DND-41 (cell line): ENCODE measurements at regions not wholly inside any gene's neighbourhood (a gene's known extent, or its start where the extent isn't known, plus 50 kb on each side); places are given as distances from the start of the nearest gene placed in this dataset.

Source experiments
- EZH2 ChIP-seq: IDR thresholded peaks from 3 replicates; pipeline ENCODE4 v1.6.1; 2012; ENCODE audit warnings: borderline replicate concordance, low read depth, mild to moderate bottlenecking, moderate library complexity, low read length, inconsistent platforms; ENCODE audit not compliant: severe bottlenecking
- TF ChIP-seq, protein P1 (sequence below): IDR thresholded peaks from 2 replicates; pipeline ENCODE4 v1.5.1; 2012; ENCODE audit warnings: borderline replicate concordance, low read length, moderate library complexity, mild to moderate bottlenecking; ENCODE audit not compliant: poor library complexity, severe bottlenecking; ENCODE audit errors: extremely low read depth

DNA sequence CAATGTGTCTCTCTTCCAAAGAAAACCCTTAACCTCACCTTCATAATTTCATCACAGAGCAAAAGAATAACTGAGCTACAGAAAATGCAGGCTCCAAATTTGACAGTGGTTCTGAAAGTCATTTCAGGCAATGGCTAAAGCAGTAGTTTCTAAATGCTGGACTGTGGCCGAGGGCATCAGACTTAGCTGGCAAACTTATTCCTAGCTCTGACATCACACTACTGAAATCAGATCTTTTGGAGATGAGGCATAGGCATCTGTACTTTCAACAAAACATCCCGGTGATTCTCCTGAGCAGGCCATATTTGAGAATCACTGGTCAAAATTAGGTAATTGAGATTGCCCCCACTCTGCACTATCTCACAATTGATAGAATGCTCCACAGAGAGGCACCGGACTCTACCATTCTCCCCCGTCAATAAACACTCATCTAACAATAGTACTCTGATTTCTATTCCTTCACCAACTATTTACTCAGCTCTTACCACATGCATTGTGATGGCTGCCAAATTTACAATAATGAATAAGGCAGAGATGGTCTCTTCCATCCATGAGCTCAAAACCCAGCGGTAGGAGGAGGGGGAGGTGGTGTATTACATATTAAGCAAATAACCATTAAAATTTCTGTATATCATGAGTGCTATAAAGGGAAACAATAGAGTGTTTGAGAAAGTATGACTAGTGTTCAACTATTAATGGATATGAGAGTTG is 57.3 kb upstream of the SPRED1 start:
- TF ChIP-seq, protein P1, sequence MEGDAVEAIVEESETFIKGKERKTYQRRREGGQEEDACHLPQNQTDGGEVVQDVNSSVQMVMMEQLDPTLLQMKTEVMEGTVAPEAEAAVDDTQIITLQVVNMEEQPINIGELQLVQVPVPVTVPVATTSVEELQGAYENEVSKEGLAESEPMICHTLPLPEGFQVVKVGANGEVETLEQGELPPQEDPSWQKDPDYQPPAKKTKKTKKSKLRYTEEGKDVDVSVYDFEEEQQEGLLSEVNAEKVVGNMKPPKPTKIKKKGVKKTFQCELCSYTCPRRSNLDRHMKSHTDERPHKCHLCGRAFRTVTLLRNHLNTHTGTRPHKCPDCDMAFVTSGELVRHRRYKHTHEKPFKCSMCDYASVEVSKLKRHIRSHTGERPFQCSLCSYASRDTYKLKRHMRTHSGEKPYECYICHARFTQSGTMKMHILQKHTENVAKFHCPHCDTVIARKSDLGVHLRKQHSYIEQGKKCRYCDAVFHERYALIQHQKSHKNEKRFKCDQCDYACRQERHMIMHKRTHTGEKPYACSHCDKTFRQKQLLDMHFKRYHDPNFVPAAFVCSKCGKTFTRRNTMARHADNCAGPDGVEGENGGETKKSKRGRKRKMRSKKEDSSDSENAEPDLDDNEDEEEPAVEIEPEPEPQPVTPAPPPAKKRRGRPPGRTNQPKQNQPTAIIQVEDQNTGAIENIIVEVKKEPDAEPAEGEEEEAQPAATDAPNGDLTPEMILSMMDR, result no peak
- no peak for TF ChIP-seq EZH2
